VCaP (cell line): ENCODE measurements at regions not wholly inside any gene's neighbourhood (a gene's known extent, or its start where the extent isn't known, plus 50 kb on each side); places are given as distances from the start of the nearest gene placed in this dataset.

ENCODE experiments used
- H3K27ac ChIP-seq: fragments of 450-650 bp; 2 replicates; pipeline ENCODE4 v1.5.1; 2017
- CTCF ChIP-seq: fragments of 450-650 bp; conservative IDR thresholded peaks from 2 replicates; pipeline ENCODE4 v1.5.1; 2017; ENCODE audit warnings: mild to moderate bottlenecking, moderate library complexity

- no peak for TF ChIP-seq CTCF
- H3K27ac ChIP-seq = no peak overlapping the region
Measured at GRCh38 chr2:150994076-150994475, 267.6 kb downstream of the RBM43 start.

- H3K27ac ChIP-seq = no peak overlapping the region
- no peak for TF ChIP-seq CTCF
Measured at GRCh38 chr2:150989969-150990368, 271.7 kb downstream of the RBM43 start.

- no peak for TF ChIP-seq CTCF
- no peak overlapping the region for H3K27ac ChIP-seq
Measured at GRCh38 chr2:150985741-150986140, 275.9 kb downstream of the RBM43 start.

- H3K27ac ChIP-seq = no peak overlapping the region
- no peak for TF ChIP-seq CTCF
Measured at GRCh38 chr2:150983314-150983897, 278.3 kb downstream of the RBM43 start.

- no peak overlapping the region for H3K27ac ChIP-seq
- no peak for TF ChIP-seq CTCF
Measured at GRCh38 chr2:150981826-150982225, 279.8 kb downstream of the RBM43 start.

- no peak overlapping the region for H3K27ac ChIP-seq
- TF ChIP-seq CTCF = no peak
Measured at GRCh38 chr2:150978053-150978452, 283.6 kb downstream of the RBM43 start.

GRCh38 chr2:150977296-150977695 is 284.4 kb downstream of the RBM43 start:
- no peak overlapping the region for H3K27ac ChIP-seq
- TF ChIP-seq CTCF = no peak
